Right renal cortex interstitium (tissue), 3 donors: ENCODE measurements at regions not wholly inside any gene's neighbourhood (a gene's known extent, or its start where the extent isn't known, plus 50 kb on each side); places are given as distances from the start of the nearest gene placed in this dataset.
"Not testable (repeated sequence)": the region's sequence is repeated elsewhere in the genome, so short reads cannot be mapped to it uniquely, and the experiment has no call there.

Experiments used
- DNase-seq, 3 donors: peaks; one replicate each; pipeline ENCODE4 v3.0.0-alpha.2; 2013; ENCODE audit warnings: low read depth in 3 of 3, low spot score in 2 of 3

GRCh38 chr1:228611707-228612106 is 123.6 kb upstream of the RHOU start:
- DNase-seq = not testable (repeated sequence)

DNA sequence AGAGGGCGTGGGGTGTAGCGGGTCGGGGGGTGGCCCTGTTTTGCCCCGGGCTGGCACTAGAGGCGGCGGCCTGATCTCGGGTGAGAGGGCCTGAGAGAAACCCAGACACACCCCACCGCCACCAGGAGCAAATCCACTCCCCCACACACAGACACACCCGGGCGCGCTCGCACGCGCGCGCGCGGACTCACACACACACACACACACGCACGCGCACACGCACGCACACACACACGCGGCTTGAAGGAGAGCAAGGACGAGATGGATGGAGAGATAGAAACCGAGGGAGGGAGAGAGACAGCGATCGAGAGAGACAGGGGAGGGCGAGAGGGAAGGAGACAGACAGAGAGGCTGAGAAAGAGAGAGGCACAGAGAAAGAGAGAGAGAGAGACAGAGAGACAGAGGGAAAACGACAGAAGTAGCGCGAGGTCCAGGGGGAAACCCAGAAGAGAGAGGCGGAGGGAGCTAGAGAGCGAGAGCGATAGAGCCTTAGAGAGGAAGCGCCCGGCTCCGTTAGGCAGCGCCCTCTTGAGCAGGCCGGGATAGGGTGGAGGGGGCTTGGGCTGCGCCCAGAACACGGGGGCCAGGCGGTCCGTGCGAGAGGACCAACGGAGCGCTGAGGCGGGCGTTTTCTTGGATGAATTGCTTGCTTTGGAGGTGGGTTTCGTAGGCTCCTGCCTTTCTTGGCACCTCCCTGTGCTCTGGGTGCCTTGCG is 113.1 kb upstream of the RHOU start:
- DNase-seq = not testable (repeated sequence)

GRCh38 chr1:228626481-228626880 is 108.8 kb upstream of the RHOU start:
- DNase-seq = not testable (repeated sequence)

- not testable (repeated sequence) for DNase-seq
These were observed 102.4 kb upstream of the RHOU start for GRCh38 chr1:228632858-228633257.

GRCh38 chr1:228635304-228635703 is 100.0 kb upstream of the RHOU start:
- DNase-seq = not testable (repeated sequence)

- not testable (repeated sequence) for DNase-seq
These were observed 97.8 kb upstream of the RHOU start for GRCh38 chr1:228637529-228637928.

GRCh38 chr1:228646717-228647522 is 88.4 kb upstream of the RHOU start:
- no peak for DNase-seq

- peak in 1 of 3 donors; percentile 36 for DNase-seq
These were observed 87.5 kb upstream of the RHOU start for GRCh38 chr1:228647523-228648444.

DNA sequence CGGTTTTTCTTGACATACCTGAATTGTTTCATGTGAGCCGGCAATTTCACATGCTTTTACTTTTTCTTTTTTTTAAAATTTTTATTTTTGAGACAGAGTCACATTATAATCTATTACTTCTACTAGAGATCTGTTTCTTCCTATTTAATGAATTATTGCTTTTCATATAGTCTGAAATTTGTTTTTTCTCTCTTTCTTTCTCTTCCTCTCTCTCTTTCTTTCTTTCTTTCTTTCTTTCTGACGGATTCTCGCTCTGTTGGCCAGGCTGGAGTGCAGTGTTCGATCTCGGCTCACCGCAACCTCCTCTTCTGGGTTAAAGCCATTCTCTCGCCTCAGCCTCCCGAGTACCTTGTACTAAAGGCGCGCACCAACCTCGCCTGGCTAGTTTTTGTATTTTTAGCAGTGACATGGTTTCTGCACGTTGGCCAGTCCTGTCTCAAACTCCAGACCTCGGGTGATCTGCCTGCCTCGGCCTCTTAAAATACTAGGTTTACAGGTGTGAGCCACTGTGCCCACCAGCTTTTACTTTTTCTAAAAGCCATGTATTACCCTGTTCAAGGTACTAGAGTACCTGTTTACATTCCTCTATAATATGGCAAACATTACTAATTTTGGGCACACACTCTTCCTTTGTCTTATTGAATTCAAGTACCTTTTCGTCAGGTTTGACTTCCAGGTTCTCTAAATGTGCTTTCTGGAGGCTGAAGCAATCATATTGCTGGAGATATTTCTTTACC is 86.5 kb upstream of the RHOU start:
- no peak for DNase-seq

GRCh38 chr1:228650141-228650540 is 85.1 kb upstream of the RHOU start:
- DNase-seq = no peak

GRCh38 chr1:228650946-228651345 is 84.3 kb upstream of the RHOU start:
- DNase-seq = no peak

DNA sequence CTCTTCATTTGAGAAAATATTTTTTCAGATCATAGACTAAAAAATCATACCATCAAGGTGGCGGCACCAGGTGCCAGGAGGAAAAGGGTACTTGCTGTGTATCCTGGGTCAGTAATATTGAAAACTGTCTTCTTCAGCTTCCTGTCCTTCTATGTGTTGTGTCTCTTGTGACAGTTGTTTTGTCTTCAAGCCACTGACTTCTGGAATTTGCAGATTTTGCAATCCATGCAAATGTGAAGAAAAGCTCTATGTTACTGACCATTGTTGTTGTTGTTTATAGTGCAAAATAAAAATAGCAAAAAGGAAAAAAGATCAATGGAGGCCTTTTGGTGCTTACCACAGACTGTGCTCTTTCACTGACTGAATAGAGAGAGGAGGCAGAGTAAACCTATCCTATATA is 83.2 kb upstream of the RHOU start:
- no peak for DNase-seq

- not testable (repeated sequence) for DNase-seq
These were observed 82.2 kb upstream of the RHOU start for GRCh38 chr1:228653057-228653456.

GRCh38 chr1:228653748-228654147 is 81.5 kb upstream of the RHOU start:
- DNase-seq = no peak

DNA sequence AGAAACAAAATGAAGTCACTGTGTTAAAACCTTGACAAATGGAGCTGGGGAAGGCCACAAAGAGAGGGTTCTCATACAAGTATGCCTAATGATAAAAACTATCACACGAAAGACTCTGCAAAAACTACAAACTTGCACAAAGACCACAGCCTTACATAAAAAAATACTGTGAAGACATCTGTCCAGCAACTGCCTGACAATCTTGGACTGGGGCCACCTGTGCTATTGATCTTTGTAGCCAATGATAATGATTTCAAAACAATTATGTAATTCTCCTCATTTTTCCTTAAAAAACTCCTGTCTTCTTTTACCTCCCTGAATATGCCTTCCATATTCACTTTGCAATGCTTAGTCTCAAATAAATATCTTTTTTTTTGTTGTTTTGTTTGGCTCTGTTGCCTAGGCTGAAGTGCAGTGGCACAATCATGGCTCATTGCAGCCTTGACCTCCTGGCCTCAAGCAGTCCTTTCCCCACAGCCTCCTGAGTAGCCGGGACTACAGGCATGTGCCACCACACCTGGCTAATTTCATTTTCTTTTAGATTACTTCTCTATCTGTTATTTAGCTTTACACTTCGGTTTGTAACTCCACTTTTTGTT is 79.4 kb upstream of the RHOU start:
- DNase-seq = no peak

DNA sequence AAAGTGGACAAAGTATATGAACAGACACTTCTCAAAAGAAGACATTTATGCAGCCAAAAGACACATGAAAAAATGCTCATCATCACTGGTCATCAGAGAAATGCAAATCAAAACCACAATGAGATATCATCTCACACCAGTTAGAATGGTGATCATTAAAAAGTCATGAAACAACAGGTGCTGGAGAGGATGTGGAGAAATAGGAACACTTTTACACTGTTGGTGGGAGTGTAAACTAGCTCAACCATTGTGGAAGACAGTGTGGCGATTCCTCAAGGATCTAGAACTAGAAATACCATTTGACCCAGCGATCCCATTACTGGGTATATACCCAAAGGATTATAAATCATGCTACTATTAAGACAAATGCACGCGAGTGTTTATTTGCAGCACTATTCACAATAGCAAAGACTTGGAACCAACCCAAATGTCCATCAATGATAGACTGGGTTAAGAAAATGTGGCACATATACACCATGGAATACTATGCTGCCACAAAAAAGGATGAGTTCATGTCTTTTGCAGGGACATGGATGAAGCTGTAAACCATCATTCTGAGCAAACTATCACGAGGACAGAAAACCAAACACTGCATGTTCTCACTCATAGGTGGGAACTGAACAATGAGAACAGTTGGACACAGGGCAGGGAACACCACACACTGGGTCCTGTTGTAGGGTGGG is 73.1 kb upstream of the RHOU start:
- not testable (repeated sequence) for DNase-seq

- peak in 1 of 3 donors; percentile 56 for DNase-seq
These were observed 70.8 kb upstream of the RHOU start for GRCh38 chr1:228664399-228664914.

- DNase-seq = no peak
These were observed 68.3 kb upstream of the RHOU start for GRCh38 chr1:228666686-228667623.
